ENCODE measurements at regions not wholly inside any gene's neighbourhood (a gene's known extent, or its start where the extent isn't known, plus 50 kb on each side); places are given as distances from the start of the nearest gene placed in this dataset.
A peak's percentile ranks its signal among the peaks of the same experiment; 100 is the strongest.

DNA sequence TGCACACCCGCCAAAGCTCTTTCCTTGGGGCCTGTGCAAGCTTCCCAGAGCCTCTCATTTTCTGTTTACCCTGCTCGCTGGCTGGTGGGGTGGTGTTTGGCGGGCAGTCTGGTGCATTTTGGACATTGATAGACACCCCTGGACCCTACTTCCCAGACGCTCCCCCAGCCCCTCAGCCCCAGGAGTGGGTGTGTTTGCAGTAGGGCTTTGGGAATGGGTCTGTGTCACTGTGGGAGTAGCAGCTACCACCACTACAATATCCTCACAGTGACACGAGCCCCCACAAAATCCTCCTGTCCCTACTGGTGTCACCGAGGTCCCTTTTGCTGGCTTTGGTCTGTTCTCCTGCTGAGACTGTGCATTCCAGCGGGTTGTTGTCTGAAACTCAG lies 371.3 kb downstream of the TMEM121 start:
- TF ChIP-seq PATZ1 (CRISPR knock-in tag; IDR thresholded peaks at IDR 0.05; ENCODE audit: borderline replicate concordance) (no peak), OSR1 (CRISPR knock-in tag; IDR thresholded peaks at IDR 0.05) (no peak), ZNF70 (CRISPR knock-in tag; IDR thresholded peaks at IDR 0.05) (no peak), ZC3H10 (CRISPR knock-in tag; IDR thresholded peaks at IDR 0.05) (no peak), TCF4 (CRISPR knock-in tag; IDR thresholded peaks at IDR 0.05; ENCODE audit: borderline replicate concordance) (no peak)
- no peak for ATAC-seq

DNA sequence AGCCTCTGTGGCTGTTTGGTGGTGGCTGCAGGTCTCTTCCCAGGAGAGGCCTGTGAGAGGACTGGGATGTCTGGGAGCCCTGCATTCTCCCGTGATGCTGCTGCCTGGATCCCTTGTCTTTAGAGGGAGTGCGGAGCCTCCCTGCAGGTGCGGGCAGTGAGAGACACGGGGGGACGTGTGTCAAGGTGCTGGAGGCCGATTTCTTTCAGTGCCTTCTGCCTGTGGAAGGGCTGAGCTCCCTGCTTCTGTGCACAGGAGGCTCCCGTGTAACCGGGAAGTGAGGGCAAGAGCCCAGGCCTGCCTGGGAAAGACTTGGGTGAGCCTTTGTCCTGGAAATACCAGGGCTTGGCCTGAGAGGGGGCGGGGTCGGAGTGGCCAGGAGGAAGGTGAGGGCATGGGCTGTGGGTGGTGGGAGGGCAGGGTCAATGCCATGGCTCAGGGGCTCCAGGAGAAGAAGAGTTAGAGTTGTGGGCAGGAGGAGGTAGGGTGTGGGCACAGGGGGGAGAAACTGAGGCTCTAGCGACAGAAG lies 372.2 kb downstream of the TMEM121 start:
- TF ChIP-seq ISL1 (CRISPR knock-in tag; IDR thresholded peaks at IDR 0.05), result no peak
- no peak for TF ChIP-seq ZNF8 (CRISPR knock-in tag; IDR thresholded peaks at IDR 0.05)
- TF ChIP-seq, protein P1, sequence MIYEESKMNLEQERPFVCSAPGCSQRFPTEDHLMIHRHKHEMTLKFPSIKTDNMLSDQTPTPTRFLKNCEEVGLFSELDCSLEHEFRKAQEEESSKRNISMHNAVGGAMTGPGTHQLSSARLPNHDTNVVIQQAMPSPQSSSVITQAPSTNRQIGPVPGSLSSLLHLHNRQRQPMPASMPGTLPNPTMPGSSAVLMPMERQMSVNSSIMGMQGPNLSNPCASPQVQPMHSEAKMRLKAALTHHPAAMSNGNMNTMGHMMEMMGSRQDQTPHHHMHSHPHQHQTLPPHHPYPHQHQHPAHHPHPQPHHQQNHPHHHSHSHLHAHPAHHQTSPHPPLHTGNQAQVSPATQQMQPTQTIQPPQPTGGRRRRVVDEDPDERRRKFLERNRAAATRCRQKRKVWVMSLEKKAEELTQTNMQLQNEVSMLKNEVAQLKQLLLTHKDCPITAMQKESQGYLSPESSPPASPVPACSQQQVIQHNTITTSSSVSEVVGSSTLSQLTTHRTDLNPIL (CRISPR knock-in tag; IDR thresholded peaks at IDR 0.05; ENCODE audit: low read depth), result no peak
- TF ChIP-seq BACH2 (CRISPR knock-in tag; IDR thresholded peaks at IDR 0.05; ENCODE audit: borderline replicate concordance), result no peak
- no peak for TF ChIP-seq TOX (CRISPR knock-in tag; IDR thresholded peaks at IDR 0.05; ENCODE audit: borderline replicate concordance)
- TF ChIP-seq POU6F1 (CRISPR knock-in tag; IDR thresholded peaks at IDR 0.05; ENCODE audit: borderline replicate concordance, low read depth), result no peak
- no peak for TF ChIP-seq PATZ1 (CRISPR knock-in tag; IDR thresholded peaks at IDR 0.05; ENCODE audit: borderline replicate concordance)
- TF ChIP-seq RARB (CRISPR knock-in tag; IDR thresholded peaks at IDR 0.05), result no peak
- no peak for TF ChIP-seq ZNF565 (CRISPR knock-in tag; conservative IDR thresholded peaks at IDR 0.05; ENCODE audit: low read depth)
- no peak for TF ChIP-seq TCF4 (CRISPR knock-in tag; IDR thresholded peaks at IDR 0.05; ENCODE audit: borderline replicate concordance)
- no peak for TF ChIP-seq PPARA (CRISPR knock-in tag; IDR thresholded peaks at IDR 0.05; ENCODE audit: borderline replicate concordance)
- no peak for TF ChIP-seq ZFP30 (CRISPR knock-in tag; IDR thresholded peaks at IDR 0.05)
- TF ChIP-seq ESRRG (CRISPR knock-in tag; IDR thresholded peaks at IDR 0.05), result no peak
- no peak for TF ChIP-seq ZFP3 (CRISPR knock-in tag; IDR thresholded peaks at IDR 0.05)
- TF ChIP-seq ARNTL (CRISPR knock-in tag; IDR thresholded peaks at IDR 0.05; ENCODE audit: borderline replicate concordance, low read depth), result no peak
- no peak for TF ChIP-seq GLIS3 (CRISPR knock-in tag; IDR thresholded peaks at IDR 0.05)
- TF ChIP-seq ZC3H10 (CRISPR knock-in tag; IDR thresholded peaks at IDR 0.05), result no peak
- TF ChIP-seq, protein P2, sequence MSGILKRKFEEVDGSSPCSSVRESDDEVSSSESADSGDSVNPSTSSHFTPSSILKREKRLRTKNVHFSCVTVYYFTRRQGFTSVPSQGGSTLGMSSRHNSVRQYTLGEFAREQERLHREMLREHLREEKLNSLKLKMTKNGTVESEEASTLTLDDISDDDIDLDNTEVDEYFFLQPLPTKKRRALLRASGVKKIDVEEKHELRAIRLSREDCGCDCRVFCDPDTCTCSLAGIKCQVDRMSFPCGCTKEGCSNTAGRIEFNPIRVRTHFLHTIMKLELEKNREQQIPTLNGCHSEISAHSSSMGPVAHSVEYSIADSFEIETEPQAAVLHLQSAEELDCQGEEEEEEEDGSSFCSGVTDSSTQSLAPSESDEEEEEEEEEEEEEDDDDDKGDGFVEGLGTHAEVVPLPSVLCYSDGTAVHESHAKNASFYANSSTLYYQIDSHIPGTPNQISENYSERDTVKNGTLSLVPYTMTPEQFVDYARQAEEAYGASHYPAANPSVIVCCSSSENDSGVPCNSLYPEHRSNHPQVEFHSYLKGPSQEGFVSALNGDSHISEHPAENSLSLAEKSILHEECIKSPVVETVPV (CRISPR knock-in tag; IDR thresholded peaks at IDR 0.05), result no peak

GRCh38 chr14:105899071-105899641 lies 372.8 kb downstream of the TMEM121 start:
- ATAC-seq, result peak; percentile 25; the same call in 1 of the 3 replicates
- no peak for TF ChIP-seq OSR1 (CRISPR knock-in tag; IDR thresholded peaks at IDR 0.05)
- TF ChIP-seq ESRRG (CRISPR knock-in tag; IDR thresholded peaks at IDR 0.05), result no peak
- no peak for TF ChIP-seq ZNF565 (CRISPR knock-in tag; conservative IDR thresholded peaks at IDR 0.05; ENCODE audit: low read depth)
- no peak for TF ChIP-seq RARB (CRISPR knock-in tag; IDR thresholded peaks at IDR 0.05)

More for the DNA sequence above, 372.2 kb downstream of the TMEM121 start:
- ATAC-seq, result no peak
